Osteocyte (in vitro differentiated cells): ENCODE measurements at regions not wholly inside any gene's neighbourhood (a gene's known extent, or its start where the extent isn't known, plus 50 kb on each side); places are given as distances from the start of the nearest gene placed in this dataset.

Experiments
- DNase-seq: peaks from one replicate; pipeline ENCODE4 v3.0.0; 2021; ENCODE audit warnings: mixed read lengths; ENCODE audit not compliant: unreplicated experiment; ENCODE audit errors: extremely low spot score
- H3K27ac Mint-ChIP-seq: one replicate; pipeline ENCODE4 v1.8.0; 2021; ENCODE audit warnings: mild to moderate bottlenecking, mixed read lengths; ENCODE audit not compliant: unreplicated experiment
- H3K27me3 Mint-ChIP-seq: one replicate; pipeline ENCODE4 v1.8.0; 2021; ENCODE audit warnings: mixed read lengths; ENCODE audit not compliant: unreplicated experiment
- H3K36me3 Mint-ChIP-seq: one replicate; pipeline ENCODE4 v1.8.0; 2021; ENCODE audit warnings: mixed read lengths; ENCODE audit not compliant: unreplicated experiment
- H3K4me1 Mint-ChIP-seq: one replicate; pipeline ENCODE4 v1.8.0; 2021; ENCODE audit warnings: mixed read lengths; ENCODE audit not compliant: unreplicated experiment
- H3K4me3 Mint-ChIP-seq: one replicate; pipeline ENCODE4 v1.8.0; 2021; ENCODE audit warnings: mild to moderate bottlenecking, moderate library complexity, mixed read lengths; ENCODE audit not compliant: unreplicated experiment
- H3K9me3 Mint-ChIP-seq: one replicate; pipeline ENCODE4 v1.8.0; 2021; ENCODE audit warnings: mixed read lengths; ENCODE audit not compliant: unreplicated experiment
- TF ChIP-seq, protein P1 (sequence below): fragments of 200-600 bp; sonication (generic); IDR thresholded peaks from 2 replicates; pipeline ENCODE4 v1.5.0; 2021; ENCODE audit warnings: antibody characterized with exemption, mild to moderate bottlenecking, moderate library complexity

DNA sequence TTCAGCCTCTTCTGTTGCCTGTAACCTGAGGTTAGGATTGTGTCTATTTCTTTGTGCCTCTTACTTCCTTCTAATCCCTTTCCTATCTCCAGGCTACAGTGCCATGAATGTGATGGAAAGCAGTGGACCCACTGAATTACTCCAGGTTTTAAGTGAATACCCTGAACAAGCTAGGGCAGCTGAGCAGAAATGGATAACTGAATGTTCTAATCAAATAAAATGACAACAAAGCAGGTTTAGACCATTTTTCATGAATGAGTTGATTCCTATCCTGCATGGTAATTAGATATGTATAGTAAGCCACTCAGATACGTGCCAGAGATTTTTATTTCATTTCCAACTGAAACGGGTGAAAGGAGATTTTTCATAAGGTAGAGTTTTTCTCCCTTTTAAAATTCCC, 127.5 kb upstream of the ZP4 start:
- peaks cover 19% of the 10 kb centered on the region for H3K9me3 Mint-ChIP-seq
- no peaks in the 10 kb centered on the region for H3K4me1 Mint-ChIP-seq
- no peak overlapping the region for H3K4me3 Mint-ChIP-seq
- no peaks in the 10 kb centered on the region for H3K27me3 Mint-ChIP-seq
- no peaks in the 10 kb centered on the region for H3K36me3 Mint-ChIP-seq
- no peak overlapping the region for H3K27ac Mint-ChIP-seq
- DNase-seq = no peak
- TF ChIP-seq, protein P1, sequence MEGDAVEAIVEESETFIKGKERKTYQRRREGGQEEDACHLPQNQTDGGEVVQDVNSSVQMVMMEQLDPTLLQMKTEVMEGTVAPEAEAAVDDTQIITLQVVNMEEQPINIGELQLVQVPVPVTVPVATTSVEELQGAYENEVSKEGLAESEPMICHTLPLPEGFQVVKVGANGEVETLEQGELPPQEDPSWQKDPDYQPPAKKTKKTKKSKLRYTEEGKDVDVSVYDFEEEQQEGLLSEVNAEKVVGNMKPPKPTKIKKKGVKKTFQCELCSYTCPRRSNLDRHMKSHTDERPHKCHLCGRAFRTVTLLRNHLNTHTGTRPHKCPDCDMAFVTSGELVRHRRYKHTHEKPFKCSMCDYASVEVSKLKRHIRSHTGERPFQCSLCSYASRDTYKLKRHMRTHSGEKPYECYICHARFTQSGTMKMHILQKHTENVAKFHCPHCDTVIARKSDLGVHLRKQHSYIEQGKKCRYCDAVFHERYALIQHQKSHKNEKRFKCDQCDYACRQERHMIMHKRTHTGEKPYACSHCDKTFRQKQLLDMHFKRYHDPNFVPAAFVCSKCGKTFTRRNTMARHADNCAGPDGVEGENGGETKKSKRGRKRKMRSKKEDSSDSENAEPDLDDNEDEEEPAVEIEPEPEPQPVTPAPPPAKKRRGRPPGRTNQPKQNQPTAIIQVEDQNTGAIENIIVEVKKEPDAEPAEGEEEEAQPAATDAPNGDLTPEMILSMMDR = no peak

DNA sequence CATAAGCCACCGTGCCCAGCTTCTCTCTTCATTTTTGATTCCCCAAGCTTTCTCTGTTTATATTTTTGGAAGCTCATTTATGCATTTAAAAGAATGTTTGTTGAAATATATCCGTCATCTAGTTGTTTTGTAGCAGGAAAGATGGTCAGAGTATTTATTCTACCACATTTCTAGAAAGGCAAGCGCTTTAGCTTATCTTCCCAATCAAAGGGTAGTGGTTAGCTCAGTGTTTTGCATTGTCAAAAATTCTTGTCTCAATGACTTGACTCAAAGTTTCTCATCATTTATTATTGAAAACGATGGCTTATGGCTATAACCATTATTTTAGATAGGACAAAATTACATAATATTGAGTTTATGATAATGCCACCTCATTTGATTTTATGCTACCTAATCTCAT, 116.1 kb upstream of the ZP4 start:
- no peaks in the 10 kb centered on the region for H3K4me1 Mint-ChIP-seq
- peaks cover 1% of the 10 kb centered on the region for H3K9me3 Mint-ChIP-seq
- no peak for DNase-seq
- no peaks in the 10 kb centered on the region for H3K27me3 Mint-ChIP-seq
- no peak overlapping the region for H3K27ac Mint-ChIP-seq
- no peaks in the 10 kb centered on the region for H3K36me3 Mint-ChIP-seq
- no peak overlapping the region for H3K4me3 Mint-ChIP-seq
- TF ChIP-seq, protein P1 = no peak

DNA sequence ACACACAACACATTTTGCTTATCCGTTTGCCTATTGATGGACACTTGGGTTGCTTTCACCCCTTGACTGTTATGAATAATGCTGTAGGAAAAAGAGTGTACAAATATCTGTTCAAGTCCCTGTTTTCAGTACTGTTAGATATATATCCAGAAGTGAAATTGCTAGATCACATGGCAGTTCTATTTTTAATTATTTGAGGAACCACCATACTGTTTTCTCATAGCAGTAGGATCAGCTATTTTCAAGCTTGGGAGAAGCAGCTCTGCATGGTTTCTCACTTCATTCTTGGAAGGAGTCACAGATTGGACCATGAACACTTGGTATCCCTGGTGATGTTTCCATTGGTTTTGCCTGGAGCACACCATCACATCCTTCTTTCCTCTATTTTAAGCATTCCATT, 114.4 kb upstream of the ZP4 start:
- TF ChIP-seq, protein P1 = no peak
- no peaks in the 10 kb centered on the region for H3K9me3 Mint-ChIP-seq
- no peaks in the 10 kb centered on the region for H3K4me1 Mint-ChIP-seq
- no peaks in the 10 kb centered on the region for H3K36me3 Mint-ChIP-seq
- DNase-seq = no peak
- no peaks in the 10 kb centered on the region for H3K27me3 Mint-ChIP-seq
- H3K27ac Mint-ChIP-seq = no peak overlapping the region
- no peak overlapping the region for H3K4me3 Mint-ChIP-seq

- no peak for DNase-seq
- Mint-ChIP-seq H3K36me3 (no peaks in the 10 kb centered on the region), H3K4me1 (no peaks in the 10 kb centered on the region), H3K4me3 (no peak overlapping the region), H3K9me3 (no peaks in the 10 kb centered on the region), H3K27ac (no peak overlapping the region), H3K27me3 (no peaks in the 10 kb centered on the region)
- TF ChIP-seq, protein P1 = no peak
These were observed 111.1 kb upstream of the ZP4 start for GRCh38 chr1:238001818-238002217.

DNA sequence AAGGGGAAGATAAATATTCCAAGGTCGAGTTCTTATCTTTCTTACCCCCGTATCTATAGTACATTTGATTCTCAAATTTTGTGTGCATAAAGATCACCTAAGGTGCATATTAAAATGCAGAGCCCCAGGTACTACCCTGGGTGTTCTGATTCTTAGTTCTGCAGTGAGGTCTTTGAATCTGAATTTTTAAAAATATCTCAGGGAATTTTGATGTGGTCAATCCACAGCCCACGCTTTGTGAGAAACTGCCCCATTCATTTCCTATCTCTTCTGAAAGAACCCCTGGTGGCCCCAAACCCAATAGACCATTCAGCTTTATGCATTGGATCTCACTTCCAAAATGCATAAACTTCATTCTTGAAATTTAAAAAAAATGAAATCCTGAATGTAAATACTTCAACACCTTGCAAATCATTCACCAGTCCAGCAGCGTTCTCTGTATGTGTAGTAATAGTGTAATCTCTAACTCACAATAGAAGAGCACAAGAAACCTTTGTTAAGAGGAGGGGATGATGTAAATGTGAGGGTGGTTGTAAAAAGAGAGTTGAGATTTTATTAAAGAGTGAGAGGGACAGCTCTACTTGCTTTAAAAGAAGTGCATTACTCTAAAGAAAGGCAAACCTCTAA, 108.8 kb upstream of the ZP4 start:
- TF ChIP-seq, protein P1 = no peak
- DNase-seq = no peak
- Mint-ChIP-seq H3K36me3 (no peaks in the 10 kb centered on the region), H3K4me3 (no peak overlapping the region), H3K4me1 (no peaks in the 10 kb centered on the region), H3K9me3 (no peaks in the 10 kb centered on the region), H3K27ac (no peak overlapping the region), H3K27me3 (no peaks in the 10 kb centered on the region)
